Thyroid gland (tissue), 4 donors: ENCODE measurements at regions not wholly inside any gene's neighbourhood (a gene's known extent, or its start where the extent isn't known, plus 50 kb on each side); places are given as distances from the start of the nearest gene placed in this dataset.

Experiments used
- CTCF ChIP-seq, 6 experiments: fragments of 200-600 bp in 3 of 6; fragments of 450-650 bp in 3 of 6; sonication (generic) in 3 of 6; IDR thresholded peaks; one replicate each; pipeline ENCODE4 v1.5.1; 2016 to 2019; ENCODE audit warnings: antibody characterized with exemption in 6 of 6, mild to moderate bottlenecking in 2 of 6, inconsistent platforms in 1 of 6, moderate library complexity in 1 of 6
- POLR2A ChIP-seq, 2 donors: fragments of 450-650 bp; IDR thresholded peaks; one replicate each; pipeline ENCODE4 v1.6.1; 2017; ENCODE audit warnings: antibody characterized with exemption in 2 of 2, mild to moderate bottlenecking in 2 of 2, moderate library complexity in 1 of 2

DNA sequence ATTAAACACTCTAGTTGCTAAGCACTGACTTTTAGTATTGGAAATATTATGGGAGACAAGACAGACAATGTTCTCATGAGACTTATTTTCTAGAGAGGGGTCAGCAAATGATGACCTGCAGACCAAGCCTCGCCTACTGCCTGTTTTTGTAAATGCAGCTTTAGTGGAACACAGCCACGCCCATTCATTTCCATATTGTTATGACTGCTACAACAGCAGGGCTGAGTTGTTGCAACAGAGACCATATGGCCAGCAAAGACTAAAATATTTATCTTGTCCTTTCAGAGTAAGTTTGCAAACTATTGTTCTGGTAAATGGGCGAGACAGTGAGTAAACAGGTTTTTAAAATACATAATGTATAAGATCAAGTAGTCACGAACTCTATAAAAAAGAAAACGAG is 570.2 kb downstream of the NTRK3 start:
- TF ChIP-seq CTCF (IDR thresholded peaks at IDR 0.05) (no peak), POLR2A (IDR thresholded peaks at IDR 0.05) (no peak)
